K562 (cell line): ENCODE measurements at regions not wholly inside any gene's neighbourhood (a gene's known extent, or its start where the extent isn't known, plus 50 kb on each side); places are given as distances from the start of the nearest gene placed in this dataset.

Experiments used
- ATAC-seq: fragments of 200-7000 bp; cut with Tn5 transposase; 3 replicates; pipeline ENCODE4 v1.9.1; 2020; ENCODE audit warnings: moderate library complexity
- BruUV-seq: library from RNA; stranded (reverse); fragments of 400-500 nt; replicated peaks from 2 replicates; lab custom pipeline; 2021; lab: Mats Ljungman, UMichigan
- CTCF ChIA-PET: fragments of 300-600 bp; formaldehyde crosslinking; extraction: SDS; loops from one replicate; lab custom pipeline; 2021; ENCODE audit warnings: low intra/inter-chr PET ratio; lab: Yijun Ruan, JAX
- POLR2A ChIA-PET: fragments of 300-600, 350-650 bp; sonication (Branson Sonifier 250); formaldehyde crosslinking; extraction: SDS; loops from one replicate; lab custom pipeline; 2021; ENCODE audit warnings: antibody characterized with exemption, inconsistent platforms; lab: Yijun Ruan, JAX
- DNase-seq, 4 experiments: peaks; one replicate each; pipeline versions ENCODE4 v3.0.0 to v3.0.0-alpha.2; 2011 to 2018; ENCODE audit warnings: low spot score in 3 of 4, mixed read lengths in 3 of 4; ENCODE audit errors: extremely low read depth in 1 of 4
- FAIRE-seq: peaks from 2 replicates; lab custom pipeline; 2011; peaks lifted over from hg19 to GRCh38; lab: Jason Lieb, UNC
- H2AFZ ChIP-seq: 2 replicates; pipeline ENCODE4 v1.6.0; 2011; ENCODE audit warnings: low read depth, low read length, control low read depth, inconsistent platforms
- H3K27ac ChIP-seq: fragments of 200-600 bp; 3 replicates; pipeline ENCODE4 v1.8.0; 2011; ENCODE audit warnings: low read depth, mild to moderate bottlenecking, control low read depth, inconsistent platforms, low read length, moderate library complexity, mixed read lengths; ENCODE audit errors: extremely low read depth
- H3K27me3 ChIP-seq, 2 experiments: fragments of 300-600 bp in 1 of 2; 2 replicates in 1 of 2; 3 replicates in 1 of 2; pipeline versions ENCODE4 v1.6.0 to v1.8.0; 2011; ENCODE audit warnings: inconsistent platforms in 2 of 2, low read length in 2 of 2, mild to moderate bottlenecking in 1 of 2, mixed read lengths in 1 of 2, moderate library complexity in 1 of 2; ENCODE audit not compliant: control insufficient read depth in 2 of 2, insufficient read depth in 2 of 2
- H3K36me3 ChIP-seq: fragments of 300-600 bp; 3 replicates; pipeline ENCODE4 v1.8.0; 2011; ENCODE audit warnings: mild to moderate bottlenecking, low read length, inconsistent platforms; ENCODE audit not compliant: control insufficient read depth, insufficient read depth
- H3K4me1 ChIP-seq, 2 experiments: fragments of 200-600 bp in 1 of 2; replicated peaks in 1 of 2; 2 replicates in 1 of 2; 3 replicates in 1 of 2; pipeline versions ENCODE4 v1.5.1 to v1.8.0; 2011; ENCODE audit warnings: inconsistent platforms in 2 of 2, low read length in 2 of 2, mild to moderate bottlenecking in 1 of 2, mixed read lengths in 1 of 2, moderate library complexity in 1 of 2; ENCODE audit not compliant: control insufficient read depth in 2 of 2, insufficient read depth in 2 of 2
- H3K4me2 ChIP-seq: 2 replicates; pipeline ENCODE4 v1.6.1; 2011; ENCODE audit warnings: low read length, control low read depth, inconsistent platforms, mixed read lengths; ENCODE audit not compliant: insufficient read depth
- H3K4me3 ChIP-seq: fragments of 200-600 bp; sonication (generic), shearing (Covaris generic); 2 replicates; pipeline ENCODE4 v1.5.1; 2016; ENCODE audit warnings: control low read depth, inconsistent platforms
- H3K79me2 ChIP-seq: fragments of 200-600 bp; 3 replicates; pipeline ENCODE4 v1.8.0; 2011; ENCODE audit warnings: low read length, inconsistent platforms; ENCODE audit not compliant: control insufficient read depth, insufficient read depth
- H3K9ac ChIP-seq, 2 experiments: 2 replicates each; pipeline versions ENCODE4 v1.6.0 to v1.6.1; 2011; ENCODE audit warnings: low read depth in 2 of 2, low read length in 2 of 2, control low read depth in 1 of 2, inconsistent platforms in 1 of 2, mild to moderate bottlenecking in 1 of 2, mixed read lengths in 1 of 2; ENCODE audit not compliant: insufficient read depth in 1 of 2
- H3K9me1 ChIP-seq: one replicate; pipeline ENCODE4 v1.6.0; 2011; ENCODE audit warnings: inconsistent platforms, mild to moderate bottlenecking, low read length, moderate library complexity; ENCODE audit not compliant: control insufficient read depth, insufficient read depth
- H3K9me3 ChIP-seq: replicated peaks from 2 replicates; pipeline ENCODE4 v1.5.1; 2011; ENCODE audit warnings: low read depth, low read length, inconsistent platforms; ENCODE audit not compliant: control insufficient read depth, insufficient read depth
- H4K20me1 ChIP-seq: replicated peaks from 2 replicates; pipeline ENCODE4 v1.6.1; 2011; ENCODE audit warnings: low read length, inconsistent platforms, mixed read lengths; ENCODE audit not compliant: control insufficient read depth, insufficient read depth
- CBFA2T2 ChIP-seq: fragments of 450-650 bp; conservative IDR thresholded peaks from 2 replicates; pipeline ENCODE4 v1.6.1; 2017; ENCODE audit warnings: mild to moderate bottlenecking
- ETV6 ChIP-seq, 3 experiments: fragments of 150-350 bp in 1 of 3; sonication (generic) in 1 of 3; formaldehyde crosslinking in 1 of 3; IDR thresholded peaks; 2 replicates each; pipeline versions ENCODE4 v1.6.1 to v1.8.0; 2014 to 2022; ENCODE audit warnings: borderline replicate concordance in 2 of 3, low read depth in 2 of 3, antibody characterized with exemption in 1 of 3, low read length in 1 of 3, mild to moderate bottlenecking in 1 of 3, missing genetic modification reagents in 1 of 3
- HSF4 ChIP-seq: fragments of 250-450 bp; sonication (Bioruptor Pico); IDR thresholded peaks from 2 replicates; pipeline ENCODE4 v2.1.2; 2022; ENCODE audit warnings: mild to moderate bottlenecking, moderate library complexity, borderline replicate concordance
- MAZ ChIP-seq, 2 experiments: fragments of 450-650 bp in 1 of 2; sonication (generic) in 1 of 2; formaldehyde crosslinking; IDR thresholded peaks in 1 of 2; conservative IDR thresholded peaks in 1 of 2; 2 replicates each; pipeline versions ENCODE4 v1.4.0 to v1.5.0; 2020; ENCODE audit warnings: mild to moderate bottlenecking in 1 of 2, missing genetic modification reagents in 1 of 2
- MCM2 ChIP-seq: fragments of 450-650 bp; IDR thresholded peaks from 2 replicates; pipeline ENCODE4 v1.6.1; 2017; ENCODE audit warnings: low read depth, mild to moderate bottlenecking
- PHF8 ChIP-seq: fragments of 200-600 bp; sonication (generic); IDR thresholded peaks from 2 replicates; pipeline ENCODE4 v1.6.1; 2012; ENCODE audit warnings: mixed run types, mild to moderate bottlenecking, inconsistent platforms, low read length, moderate library complexity, borderline replicate concordance
- PRMT5 ChIP-seq: sonication (generic); formaldehyde crosslinking; IDR thresholded peaks from 2 replicates; pipeline ENCODE4 v1.5.0; 2020; ENCODE audit warnings: missing genetic modification reagents
- TOE1 ChIP-seq, 2 experiments: fragments of 450-650 bp in 1 of 2; sonication (generic) in 1 of 2; formaldehyde crosslinking in 1 of 2; IDR thresholded peaks; 2 replicates each; pipeline versions ENCODE4 v1.7.1 to v1.8.0; 2016 to 2022; ENCODE audit warnings: borderline replicate concordance in 2 of 2, mild to moderate bottlenecking in 2 of 2, antibody characterized with exemption in 1 of 2, inconsistent platforms in 1 of 2, low read depth in 1 of 2, missing genetic modification reagents in 1 of 2, moderate library complexity in 1 of 2
- ZNF311 ChIP-seq: fragments of 250-450 bp; sonication (Bioruptor Pico); IDR thresholded peaks from 2 replicates; pipeline ENCODE4 v1.4.0; 2020; ENCODE audit warnings: mild to moderate bottlenecking, moderate library complexity
- WGBS: fragments of 100-300 bp; shearing (Covaris generic); methylation state at CpG from one replicate; pipeline ENCODE4 v1.1.6; 2016; ENCODE audit warnings: low coverage, mixed read lengths; ENCODE audit not compliant: insufficient coverage; ENCODE audit errors: missing lambda C conversion rate; 5-methylcytosine and 5-hydroxymethylcytosine counted together
- in situ Hi-C: fragments of 300-500 bp; cut with MboI; formaldehyde crosslinking; loops from 4 replicates; pipeline ENCODE4 v1.15.0; 2018; ENCODE audit warnings: inconsistent platforms, mixed read lengths
- intact Hi-C: fragments of 100-400 bp; cut with micrococcal nuclease; formaldehyde crosslinking; loops from 2 replicates; pipeline ENCODE4 v1.14.2; 2022
- TF ChIP-seq, protein P1 (sequence below): fragments of 250-450 bp; sonication (Bioruptor Pico); IDR thresholded peaks from 2 replicates; pipeline ENCODE4 v1.4.0; 2020; ENCODE audit warnings: mild to moderate bottlenecking, moderate library complexity
- TF ChIP-seq, protein P2 (sequence below): fragments of 250-450 bp; sonication (Bioruptor Pico); IDR thresholded peaks from 2 replicates; pipeline ENCODE4 v1.4.0; 2020; ENCODE audit warnings: mild to moderate bottlenecking, moderate library complexity
- TF ChIP-seq, protein P3 (sequence below): IDR thresholded peaks from 3 replicates; pipeline ENCODE4 v1.6.1; 2011; ENCODE audit warnings: borderline replicate concordance, mild to moderate bottlenecking, moderate library complexity; ENCODE audit not compliant: insufficient read length; ENCODE audit errors: extremely low read depth

DNA sequence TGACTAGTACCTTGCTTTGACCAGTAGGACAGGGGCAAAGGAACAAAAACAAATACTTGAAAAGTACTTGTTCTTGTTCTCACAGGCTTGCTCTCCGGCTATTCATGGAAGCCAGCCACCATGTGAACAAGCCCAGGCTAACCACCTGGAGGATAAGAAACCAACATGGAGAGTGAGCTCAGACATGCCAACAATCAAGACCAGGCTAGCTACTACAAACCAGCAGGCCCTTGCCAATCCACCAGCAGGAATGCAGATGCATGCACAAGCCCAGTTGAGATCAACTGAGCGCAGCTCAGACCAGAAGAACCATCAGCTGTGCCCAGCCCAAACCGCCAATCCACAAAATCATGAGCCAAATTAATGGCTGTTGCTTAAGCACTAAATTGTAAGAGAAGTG is 180.1 kb upstream of the ISX start:
- ATAC-seq (no peak), FAIRE-seq (no peak), DNase-seq (no peak)
- ChIA-PET CTCF (no interaction called here), POLR2A (no interaction called here)
- H3K27me3 ChIP-seq = no peaks in the 10 kb centered on the region
- no TSS peak for BruUV-seq
- H3K4me3 ChIP-seq = no peak overlapping the region
- no peaks in the 10 kb centered on the region for H3K79me2 ChIP-seq
- H2AFZ ChIP-seq = no peak overlapping the region
- no peak overlapping the region for H3K4me2 ChIP-seq
- intact Hi-C loops = no loop called here
- 8% methylated on average over 3 of the region's 3 CpGs for WGBS
- no peaks in the 10 kb centered on the region for H3K9me3 ChIP-seq
- H3K9ac ChIP-seq = no peak overlapping the region
- no peak overlapping the region for H3K27ac ChIP-seq
- H3K4me1 ChIP-seq = no peaks in the 10 kb centered on the region
- no peaks in the 10 kb centered on the region for H4K20me1 ChIP-seq
- in situ Hi-C loops = no loop called here
- no peaks in the 10 kb centered on the region for H3K9me1 ChIP-seq
- H3K36me3 ChIP-seq = no peaks in the 10 kb centered on the region
- TF ChIP-seq PRMT5 (CRISPR knock-in tag) = no peak
- TF ChIP-seq, protein P1, sequence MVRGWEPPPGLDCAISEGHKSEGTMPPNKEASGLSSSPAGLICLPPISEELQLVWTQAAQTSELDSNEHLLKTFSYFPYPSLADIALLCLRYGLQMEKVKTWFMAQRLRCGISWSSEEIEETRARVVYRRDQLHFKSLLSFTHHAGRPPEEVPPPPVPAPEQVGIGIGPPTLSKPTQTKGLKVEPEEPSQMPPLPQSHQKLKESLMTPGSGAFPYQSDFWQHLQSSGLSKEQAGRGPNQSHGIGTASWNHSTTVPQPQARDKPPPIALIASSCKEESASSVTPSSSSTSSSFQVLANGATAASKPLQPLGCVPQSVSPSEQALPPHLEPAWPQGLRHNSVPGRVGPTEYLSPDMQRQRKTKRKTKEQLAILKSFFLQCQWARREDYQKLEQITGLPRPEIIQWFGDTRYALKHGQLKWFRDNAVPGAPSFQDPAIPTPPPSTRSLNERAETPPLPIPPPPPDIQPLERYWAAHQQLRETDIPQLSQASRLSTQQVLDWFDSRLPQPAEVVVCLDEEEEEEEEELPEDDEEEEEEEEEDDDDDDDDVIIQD (CRISPR knock-in tag) = no peak
- TF ChIP-seq, protein P2, sequence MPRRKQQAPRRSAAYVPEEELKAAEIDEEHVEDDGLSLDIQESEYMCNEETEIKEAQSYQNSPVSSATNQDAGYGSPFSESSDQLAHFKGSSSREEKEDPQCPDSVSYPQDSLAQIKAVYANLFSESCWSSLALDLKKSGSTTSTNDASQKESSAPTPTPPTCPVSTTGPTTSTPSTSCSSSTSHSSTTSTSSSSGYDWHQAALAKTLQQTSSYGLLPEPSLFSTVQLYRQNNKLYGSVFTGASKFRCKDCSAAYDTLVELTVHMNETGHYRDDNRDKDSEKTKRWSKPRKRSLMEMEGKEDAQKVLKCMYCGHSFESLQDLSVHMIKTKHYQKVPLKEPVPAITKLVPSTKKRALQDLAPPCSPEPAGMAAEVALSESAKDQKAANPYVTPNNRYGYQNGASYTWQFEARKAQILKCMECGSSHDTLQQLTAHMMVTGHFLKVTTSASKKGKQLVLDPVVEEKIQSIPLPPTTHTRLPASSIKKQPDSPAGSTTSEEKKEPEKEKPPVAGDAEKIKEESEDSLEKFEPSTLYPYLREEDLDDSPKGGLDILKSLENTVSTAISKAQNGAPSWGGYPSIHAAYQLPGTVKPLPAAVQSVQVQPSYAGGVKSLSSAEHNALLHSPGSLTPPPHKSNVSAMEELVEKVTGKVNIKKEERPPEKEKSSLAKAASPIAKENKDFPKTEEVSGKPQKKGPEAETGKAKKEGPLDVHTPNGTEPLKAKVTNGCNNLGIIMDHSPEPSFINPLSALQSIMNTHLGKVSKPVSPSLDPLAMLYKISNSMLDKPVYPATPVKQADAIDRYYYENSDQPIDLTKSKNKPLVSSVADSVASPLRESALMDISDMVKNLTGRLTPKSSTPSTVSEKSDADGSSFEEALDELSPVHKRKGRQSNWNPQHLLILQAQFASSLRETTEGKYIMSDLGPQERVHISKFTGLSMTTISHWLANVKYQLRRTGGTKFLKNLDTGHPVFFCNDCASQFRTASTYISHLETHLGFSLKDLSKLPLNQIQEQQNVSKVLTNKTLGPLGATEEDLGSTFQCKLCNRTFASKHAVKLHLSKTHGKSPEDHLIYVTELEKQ (CRISPR knock-in tag) = no peak
- TF ChIP-seq MCM2 = no peak
- TF ChIP-seq ZNF311 (CRISPR knock-in tag) = no peak
- TF ChIP-seq, protein P3, sequence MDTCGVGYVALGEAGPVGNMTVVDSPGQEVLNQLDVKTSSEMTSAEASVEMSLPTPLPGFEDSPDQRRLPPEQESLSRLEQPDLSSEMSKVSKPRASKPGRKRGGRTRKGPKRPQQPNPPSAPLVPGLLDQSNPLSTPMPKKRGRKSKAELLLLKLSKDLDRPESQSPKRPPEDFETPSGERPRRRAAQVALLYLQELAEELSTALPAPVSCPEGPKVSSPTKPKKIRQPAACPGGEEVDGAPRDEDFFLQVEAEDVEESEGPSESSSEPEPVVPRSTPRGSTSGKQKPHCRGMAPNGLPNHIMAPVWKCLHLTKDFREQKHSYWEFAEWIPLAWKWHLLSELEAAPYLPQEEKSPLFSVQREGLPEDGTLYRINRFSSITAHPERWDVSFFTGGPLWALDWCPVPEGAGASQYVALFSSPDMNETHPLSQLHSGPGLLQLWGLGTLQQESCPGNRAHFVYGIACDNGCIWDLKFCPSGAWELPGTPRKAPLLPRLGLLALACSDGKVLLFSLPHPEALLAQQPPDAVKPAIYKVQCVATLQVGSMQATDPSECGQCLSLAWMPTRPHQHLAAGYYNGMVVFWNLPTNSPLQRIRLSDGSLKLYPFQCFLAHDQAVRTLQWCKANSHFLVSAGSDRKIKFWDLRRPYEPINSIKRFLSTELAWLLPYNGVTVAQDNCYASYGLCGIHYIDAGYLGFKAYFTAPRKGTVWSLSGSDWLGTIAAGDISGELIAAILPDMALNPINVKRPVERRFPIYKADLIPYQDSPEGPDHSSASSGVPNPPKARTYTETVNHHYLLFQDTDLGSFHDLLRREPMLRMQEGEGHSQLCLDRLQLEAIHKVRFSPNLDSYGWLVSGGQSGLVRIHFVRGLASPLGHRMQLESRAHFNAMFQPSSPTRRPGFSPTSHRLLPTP = no peak
- TF ChIP-seq CBFA2T2 = no peak
- no peak for TF ChIP-seq HSF4 (CRISPR knock-in tag)
- TF ChIP-seq PHF8 = no peak
- no peak for TF ChIP-seq TOE1 (IDR thresholded peaks at IDR 0.05; ENCODE audit: borderline replicate concordance)
- no peak for TF ChIP-seq TOE1 (CRISPR knock-in tag; IDR thresholded peaks at IDR 0.05; ENCODE audit: borderline replicate concordance, low read depth)
- TF ChIP-seq MAZ (CRISPR knock-in tag; conservative IDR thresholded peaks at IDR 0.05 in 1 of 2, IDR thresholded peaks at IDR 0.05 in 1 of 2) = no peak
- TF ChIP-seq ETV6 (IDR thresholded peaks at IDR 0.05; ENCODE audit: borderline replicate concordance in 1 of 2, low read depth in 2 of 2, low read length in 1 of 2) = no peak
- TF ChIP-seq ETV6 (CRISPR knock-in tag; IDR thresholded peaks at IDR 0.05; ENCODE audit: borderline replicate concordance) = no peak
